Stimulated activated CD4-positive, alpha-beta T cell treated with anti-CD3 and anti-CD28 coated beads, Interleukin-2, amount 100 ng/mL, for 24 hours (primary cell): ENCODE measurements at regions not wholly inside any gene's neighbourhood (a gene's known extent, or its start where the extent isn't known, plus 50 kb on each side); places are given as distances from the start of the nearest gene placed in this dataset.
"Not testable (repeated sequence)": the region's sequence is repeated elsewhere in the genome, so short reads cannot be mapped to it uniquely, and the experiment has no call there.

Source experiments
- DNase-seq, 2 donors: peaks; one replicate each; pipeline ENCODE4 v3.0.0-alpha.2; 2020

DNA sequence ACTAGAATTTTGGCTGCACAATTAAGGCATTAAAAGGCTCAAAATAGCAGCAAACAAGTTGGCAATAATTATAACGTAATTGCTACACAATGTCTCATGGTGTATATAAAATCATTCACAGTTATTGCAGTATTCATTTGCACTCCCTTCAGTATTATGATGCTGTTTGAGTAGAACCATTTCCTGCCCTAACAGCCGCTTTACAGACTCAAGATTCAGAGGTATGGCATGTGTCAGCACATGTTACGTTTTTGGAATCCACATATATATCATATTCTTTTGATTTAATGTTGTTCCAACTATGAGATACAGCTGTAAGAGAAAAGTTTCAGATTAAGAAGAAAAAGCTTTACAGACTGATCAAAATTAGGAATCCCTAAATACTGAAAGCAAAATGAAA lies 56.3 kb upstream of the NCKAP5 start:
- DNase-seq = no peak

- no peak for DNase-seq
These were observed 59.5 kb upstream of the NCKAP5 start for GRCh38 chr2:133627741-133628140.

- no peak for DNase-seq
These were observed 65.0 kb upstream of the NCKAP5 start for GRCh38 chr2:133633309-133633708.

GRCh38 chr2:133633881-133634409 lies 65.7 kb upstream of the NCKAP5 start:
- DNase-seq = no peak

DNA sequence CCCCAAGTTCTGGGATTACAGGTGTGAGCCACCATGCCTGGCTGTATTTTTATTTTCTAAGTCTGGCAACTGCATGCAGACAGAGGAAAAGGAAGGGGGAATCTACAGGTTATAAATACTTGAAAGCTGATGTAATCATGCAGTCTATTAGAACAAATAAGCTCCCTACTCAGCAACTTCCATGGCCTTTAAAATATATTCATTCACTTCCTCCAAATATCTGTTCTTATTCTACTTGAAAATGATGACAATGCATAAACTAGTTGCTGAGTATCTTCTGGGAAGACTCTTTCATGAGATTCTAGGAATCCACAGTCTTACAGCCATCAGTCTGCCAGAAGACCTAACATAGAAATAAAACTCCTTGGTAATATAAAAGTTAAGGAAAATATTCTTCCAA lies 66.9 kb upstream of the NCKAP5 start:
- DNase-seq = no peak

- DNase-seq = no peak
These were observed 68.0 kb upstream of the NCKAP5 start for GRCh38 chr2:133636287-133636686.

DNA sequence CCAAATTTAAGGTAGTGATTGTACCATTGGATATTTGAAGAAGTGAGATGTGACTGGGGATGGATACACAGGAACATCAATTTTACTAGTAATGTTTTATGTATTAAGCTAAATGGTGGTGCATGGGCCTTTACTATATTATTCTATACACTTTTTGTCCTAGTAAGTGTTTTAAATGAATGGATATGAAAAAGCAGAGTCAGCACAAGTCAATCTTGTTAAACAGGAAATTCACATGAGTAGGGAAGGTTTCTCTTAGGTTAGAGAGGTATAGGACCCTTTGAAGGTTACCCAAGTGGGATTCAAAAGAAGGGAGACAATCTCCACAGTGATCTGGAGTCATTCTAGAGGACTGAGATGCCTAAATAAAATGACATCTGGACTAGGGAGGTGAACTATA lies 71.8 kb upstream of the NCKAP5 start:
- no peak for DNase-seq

DNA sequence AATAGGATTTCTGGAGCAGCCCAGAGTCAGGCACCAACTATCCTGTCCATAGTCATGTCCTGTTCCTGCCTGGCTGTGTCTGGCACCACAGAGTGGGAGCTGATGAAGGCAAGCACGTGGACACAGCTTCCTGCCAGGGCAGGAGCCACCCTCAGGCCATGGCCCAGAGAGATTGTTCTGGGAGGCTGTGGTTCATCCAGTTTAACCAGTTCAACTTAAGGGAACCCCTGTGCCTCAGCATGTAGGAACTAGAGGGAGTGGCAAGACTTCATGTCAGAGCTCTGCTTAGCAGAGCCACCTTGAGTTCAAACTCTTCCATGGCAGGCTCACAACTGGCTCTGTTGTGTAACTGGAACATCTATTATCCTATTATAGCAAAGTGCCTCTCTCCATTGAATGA lies 73.2 kb upstream of the NCKAP5 start:
- DNase-seq = no peak

- no peak for DNase-seq
These were observed 73.9 kb upstream of the NCKAP5 start for GRCh38 chr2:133641942-133642725.

GRCh38 chr2:133642791-133643191 lies 74.5 kb upstream of the NCKAP5 start:
- no peak for DNase-seq

GRCh38 chr2:133643863-133644262 lies 75.6 kb upstream of the NCKAP5 start:
- no peak for DNase-seq

DNA sequence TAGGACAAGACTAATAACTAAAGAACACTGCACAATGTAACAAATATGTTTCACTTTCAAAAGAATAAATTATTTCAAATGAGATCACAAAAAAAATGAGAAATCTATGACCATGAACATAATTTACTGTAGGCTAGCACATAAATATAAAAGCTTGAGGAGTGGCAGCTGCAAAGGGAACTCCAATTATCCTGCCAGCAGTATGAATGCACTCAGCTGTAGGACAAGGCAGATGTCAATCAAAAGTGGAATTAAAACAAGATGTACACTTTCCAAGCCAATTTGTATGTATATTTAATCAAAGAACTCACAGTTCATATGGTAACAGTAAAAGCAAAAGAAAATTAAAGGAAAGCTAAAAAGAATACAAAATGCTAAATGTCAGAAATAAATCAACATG lies 76.6 kb upstream of the NCKAP5 start:
- no peak for DNase-seq

DNA sequence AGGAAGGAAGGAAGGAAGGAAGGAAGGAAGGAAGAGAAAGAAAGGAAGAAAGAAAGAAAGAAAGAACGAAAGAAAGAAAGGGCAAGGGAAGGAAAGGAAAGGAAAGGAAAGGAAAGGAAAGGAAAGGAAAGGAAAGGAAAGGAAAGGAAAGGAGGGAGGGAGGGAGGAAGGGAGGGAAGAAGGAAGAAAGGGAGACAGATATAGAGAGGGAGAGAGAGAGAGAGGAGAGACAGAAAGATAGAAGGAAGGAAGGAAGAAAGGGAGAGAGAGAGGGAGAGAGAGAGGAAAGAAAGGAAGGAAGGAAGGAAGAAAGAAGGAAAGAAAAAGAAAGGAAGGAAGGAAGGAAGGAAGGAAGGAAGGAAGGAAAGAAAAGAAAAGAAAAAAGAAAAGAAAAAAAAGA lies 79.1 kb upstream of the NCKAP5 start:
- not testable (repeated sequence) for DNase-seq

DNA sequence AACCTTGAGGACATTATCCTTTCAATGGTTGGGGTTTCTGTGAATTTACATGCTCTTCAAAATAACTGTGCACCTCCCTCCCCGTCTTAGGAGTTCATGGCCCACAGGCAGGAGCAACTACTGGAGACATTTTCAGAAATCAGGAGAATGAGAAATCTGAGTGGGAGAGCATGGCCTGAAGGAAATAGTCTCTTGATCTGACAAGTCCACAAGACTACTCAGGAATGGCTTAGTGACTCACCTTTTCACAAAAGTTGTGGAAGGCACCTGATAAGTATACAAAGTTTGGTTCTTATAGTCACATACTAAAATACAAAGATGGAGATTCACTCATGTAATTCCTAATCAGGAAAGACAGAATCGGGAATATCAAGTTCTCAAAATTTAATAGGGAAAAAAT lies 83.6 kb upstream of the NCKAP5 start:
- no peak for DNase-seq

- DNase-seq = no peak
These were observed 84.1 kb upstream of the NCKAP5 start for GRCh38 chr2:133652398-133652797.

GRCh38 chr2:133653056-133653455 lies 84.8 kb upstream of the NCKAP5 start:
- no peak for DNase-seq

DNA sequence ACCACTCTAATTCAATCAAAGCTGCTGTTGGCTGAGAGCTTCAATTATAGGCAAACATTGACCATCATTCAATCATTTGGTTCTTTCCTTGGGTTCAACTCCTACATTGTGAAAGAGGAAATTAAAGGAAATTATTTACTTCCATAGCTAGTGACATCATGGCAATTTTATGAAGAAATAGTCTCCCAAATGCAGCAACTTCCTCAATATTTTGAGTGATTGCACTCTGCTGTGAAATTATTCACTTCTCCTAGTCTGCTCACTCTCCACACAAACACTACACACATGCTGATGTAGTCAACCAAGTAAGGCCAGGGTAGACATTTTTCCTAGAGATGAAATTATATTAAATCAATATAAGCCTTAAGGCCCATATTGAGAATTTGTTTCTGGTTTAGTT lies 86.7 kb upstream of the NCKAP5 start:
- no peak for DNase-seq

DNA sequence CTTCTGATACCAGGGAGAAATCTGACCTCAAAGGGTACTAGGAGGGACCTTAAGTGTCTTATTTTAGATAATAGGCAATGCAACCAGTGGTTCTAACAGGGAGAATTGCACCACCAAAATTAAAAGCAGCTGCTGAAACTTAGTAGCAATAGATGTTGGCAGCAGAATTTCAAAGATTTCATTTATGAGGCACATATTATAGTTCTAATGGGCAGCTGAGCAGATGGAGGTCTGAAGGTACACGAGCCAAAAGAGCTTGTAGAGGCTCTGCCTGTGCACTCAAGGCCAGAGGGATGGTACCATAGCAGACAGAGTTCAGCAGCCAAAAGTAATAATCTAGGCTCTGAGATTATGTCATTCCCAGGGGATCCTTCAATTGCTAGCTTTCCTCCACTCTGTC lies 87.3 kb upstream of the NCKAP5 start:
- DNase-seq = no peak

DNA sequence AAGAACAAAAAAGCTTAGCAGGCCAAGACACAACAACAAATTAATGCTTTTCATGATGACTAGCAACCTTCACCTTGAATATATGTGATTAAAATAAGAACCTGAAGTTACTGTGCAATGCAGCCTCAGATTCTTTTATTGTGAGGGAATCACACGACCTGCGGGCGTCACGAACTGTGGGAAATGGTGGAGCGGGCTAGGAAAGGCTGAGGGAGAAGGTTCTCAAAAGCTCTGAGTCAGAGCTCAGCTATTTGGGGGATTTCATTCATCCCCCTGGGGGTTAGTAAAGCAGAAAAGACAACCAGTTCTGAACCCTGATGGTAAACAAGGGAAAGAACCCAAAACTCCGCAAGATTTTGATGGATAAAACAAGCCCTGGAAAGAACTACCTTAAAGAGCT lies 89.3 kb upstream of the NCKAP5 start:
- DNase-seq = no peak

DNA sequence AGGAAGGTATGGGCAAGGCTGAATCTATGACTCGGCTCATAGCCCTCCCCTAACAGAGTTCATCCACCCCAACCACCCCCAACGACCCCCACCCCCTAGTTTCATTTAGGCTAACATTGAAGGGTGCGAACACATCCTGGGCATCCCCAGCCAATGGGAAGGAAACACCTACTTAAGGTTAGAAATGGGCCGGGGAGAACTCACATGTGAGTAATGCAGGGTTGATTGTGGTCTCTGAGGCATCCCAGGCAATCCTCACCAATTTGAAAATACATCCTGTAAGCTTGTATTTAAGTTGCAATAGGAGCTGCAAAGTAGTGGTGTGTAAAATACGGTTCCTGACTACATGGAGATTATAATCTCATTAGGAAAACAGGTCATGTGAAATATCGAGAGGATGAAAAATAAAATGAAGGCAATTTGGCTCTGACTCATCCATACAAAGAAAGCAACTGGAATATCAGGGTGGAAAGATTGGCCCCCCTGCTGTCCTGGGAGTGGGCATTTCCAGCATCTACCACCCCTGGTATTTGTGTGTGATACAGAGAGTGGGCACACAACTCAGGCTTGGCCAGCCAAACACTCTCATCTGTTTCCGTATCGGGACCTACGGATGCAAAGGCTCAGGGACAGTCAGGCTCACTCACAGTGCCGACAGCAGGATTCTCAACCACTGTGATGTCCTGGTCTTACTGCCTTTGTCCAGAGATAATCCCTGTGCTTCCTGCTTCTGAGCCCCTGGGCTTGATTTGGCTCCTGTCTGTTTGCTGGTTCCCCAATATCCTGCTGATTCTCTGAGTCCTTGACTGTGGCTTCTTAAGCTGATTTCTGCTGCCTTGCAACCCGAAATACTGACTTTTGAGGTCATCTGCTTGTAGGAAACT lies 90.0 kb upstream of the NCKAP5 start:
- no peak for DNase-seq

DNA sequence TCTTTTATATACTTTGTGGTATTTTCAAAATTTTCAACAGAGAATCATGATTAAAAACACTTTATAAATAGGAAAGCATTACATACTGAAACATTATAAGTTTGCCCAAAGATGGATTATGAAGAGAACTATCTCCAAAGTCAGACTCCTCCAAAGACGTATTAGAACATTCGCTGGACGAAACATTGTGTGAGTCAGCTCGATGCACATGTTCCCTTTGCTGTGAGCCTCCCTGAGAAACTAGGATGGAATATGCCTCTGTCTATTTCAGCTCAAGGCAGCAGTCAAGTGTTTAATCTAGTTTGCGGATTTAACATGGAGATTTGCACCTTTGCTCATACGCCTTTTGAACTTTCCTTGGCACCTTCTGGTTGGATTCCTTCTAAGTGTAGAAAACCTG lies 92.2 kb upstream of the NCKAP5 start:
- DNase-seq = no peak

DNA sequence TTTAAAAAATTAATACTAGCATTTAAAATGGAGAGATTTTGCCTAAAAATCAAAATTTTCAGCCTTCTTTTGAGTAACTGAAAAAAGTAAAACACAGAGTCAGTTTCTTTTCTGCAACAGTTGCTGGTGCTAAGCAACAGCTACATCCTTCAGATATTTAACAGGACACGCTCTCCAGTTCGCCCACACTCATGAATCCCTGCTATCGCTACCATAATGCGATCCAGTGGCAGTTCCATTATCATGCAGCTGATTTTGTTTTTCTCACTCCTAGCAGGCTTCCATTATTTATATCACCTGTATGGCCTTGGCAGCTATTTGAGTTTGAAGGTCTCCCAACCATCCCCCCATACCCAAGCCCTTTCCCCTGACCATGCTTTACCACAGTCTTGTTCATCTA lies 93.1 kb upstream of the NCKAP5 start:
- DNase-seq = no peak

GRCh38 chr2:133666621-133667020 lies 98.4 kb upstream of the NCKAP5 start:
- no peak for DNase-seq

GRCh38 chr2:133667085-133667484 lies 98.8 kb upstream of the NCKAP5 start:
- no peak for DNase-seq
